Activated CD8-positive, alpha-beta T cell treated with anti-CD3 and anti-CD28 coated beads for 36 hours (primary cell): ENCODE measurements at regions not wholly inside any gene's neighbourhood (a gene's known extent, or its start where the extent isn't known, plus 50 kb on each side); places are given as distances from the start of the nearest gene placed in this dataset.

Experiments
- ATAC-seq: fragments of 200-7000 bp; cut with Tn5 transposase; one replicate; pipeline ENCODE4 v1.10.0; 2021; ENCODE audit warnings: mild to moderate bottlenecking, moderate library complexity
- CTCF ChIA-PET: fragments of 350-600 bp; sonication (Branson Sonifier 250); formaldehyde crosslinking; loops from one replicate; lab custom pipeline; 2021; ENCODE audit warnings: antibody characterized with exemption; lab: Charles Lee
- POLR2A ChIA-PET: fragments of 350-600 bp; sonication (Branson Sonifier 250); formaldehyde crosslinking; loops from one replicate; lab custom pipeline; 2021; ENCODE audit warnings: antibody characterized with exemption; lab: Charles Lee
- DNase-seq: peaks from one replicate; pipeline ENCODE4 v3.0.0-alpha.2; 2020
- H3K27ac Mint-ChIP-seq: one replicate; pipeline ENCODE4 v1.8.0; 2021; ENCODE audit warnings: mild to moderate bottlenecking, mixed read lengths
- H3K27me3 Mint-ChIP-seq: one replicate; pipeline ENCODE4 v1.8.0; 2021; ENCODE audit warnings: mixed read lengths
- H3K36me3 Mint-ChIP-seq: one replicate; pipeline ENCODE4 v1.8.0; 2021; ENCODE audit warnings: low read depth, mixed read lengths
- H3K4me1 Mint-ChIP-seq: one replicate; pipeline ENCODE4 v1.8.0; 2021; ENCODE audit warnings: low read depth, mixed read lengths
- H3K4me3 Mint-ChIP-seq: one replicate; pipeline ENCODE4 v1.8.0; 2021; ENCODE audit warnings: mild to moderate bottlenecking, moderate library complexity, mixed read lengths
- H3K9me3 Mint-ChIP-seq: one replicate; pipeline ENCODE4 v1.8.0; 2021; ENCODE audit warnings: mixed read lengths
- intact Hi-C: fragments of 100-400 bp; cut with micrococcal nuclease; formaldehyde crosslinking; loops from one replicate; pipeline ENCODE4 v1.10.0; 2022
- TF ChIP-seq, protein P1 (sequence below): fragments of 200-600 bp; IDR thresholded peaks from one replicate; pipeline ENCODE4 v1.8.0; 2022; ENCODE audit warnings: antibody characterized with exemption, mild to moderate bottlenecking

DNA sequence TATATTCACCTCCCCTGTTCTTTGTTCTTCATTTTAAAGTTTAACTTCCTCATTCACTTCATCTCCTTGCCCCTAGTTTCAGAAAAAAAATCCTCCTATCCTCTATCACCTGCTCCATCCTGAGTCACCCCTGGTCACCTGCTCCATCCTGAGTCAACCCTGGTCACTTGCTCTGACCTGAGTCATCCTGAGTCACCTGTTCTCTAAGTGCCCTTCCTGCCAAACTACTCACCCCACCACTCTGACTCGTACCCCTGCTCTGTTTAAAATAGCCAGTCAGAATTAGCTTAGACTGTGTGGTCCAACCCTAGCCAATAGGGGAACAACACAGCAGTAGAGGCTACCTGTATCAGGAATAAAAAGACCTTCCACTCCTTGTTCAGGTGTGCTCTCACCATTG is 716.9 kb downstream of the ZBBX start:
- POLR2A ChIA-PET = no interaction called here
- H3K9me3 Mint-ChIP-seq = peaks cover 28% of the 10 kb centered on the region
- TF ChIP-seq, protein P1, sequence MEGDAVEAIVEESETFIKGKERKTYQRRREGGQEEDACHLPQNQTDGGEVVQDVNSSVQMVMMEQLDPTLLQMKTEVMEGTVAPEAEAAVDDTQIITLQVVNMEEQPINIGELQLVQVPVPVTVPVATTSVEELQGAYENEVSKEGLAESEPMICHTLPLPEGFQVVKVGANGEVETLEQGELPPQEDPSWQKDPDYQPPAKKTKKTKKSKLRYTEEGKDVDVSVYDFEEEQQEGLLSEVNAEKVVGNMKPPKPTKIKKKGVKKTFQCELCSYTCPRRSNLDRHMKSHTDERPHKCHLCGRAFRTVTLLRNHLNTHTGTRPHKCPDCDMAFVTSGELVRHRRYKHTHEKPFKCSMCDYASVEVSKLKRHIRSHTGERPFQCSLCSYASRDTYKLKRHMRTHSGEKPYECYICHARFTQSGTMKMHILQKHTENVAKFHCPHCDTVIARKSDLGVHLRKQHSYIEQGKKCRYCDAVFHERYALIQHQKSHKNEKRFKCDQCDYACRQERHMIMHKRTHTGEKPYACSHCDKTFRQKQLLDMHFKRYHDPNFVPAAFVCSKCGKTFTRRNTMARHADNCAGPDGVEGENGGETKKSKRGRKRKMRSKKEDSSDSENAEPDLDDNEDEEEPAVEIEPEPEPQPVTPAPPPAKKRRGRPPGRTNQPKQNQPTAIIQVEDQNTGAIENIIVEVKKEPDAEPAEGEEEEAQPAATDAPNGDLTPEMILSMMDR = no peak
- H3K4me3 Mint-ChIP-seq = no peak overlapping the region
- CTCF ChIA-PET = no interaction called here
- intact Hi-C loops = no loop called here
- H3K4me1 Mint-ChIP-seq = no peaks in the 10 kb centered on the region
- H3K27me3 Mint-ChIP-seq = no peaks in the 10 kb centered on the region
- no peak for ATAC-seq
- no peak overlapping the region for H3K27ac Mint-ChIP-seq
- H3K36me3 Mint-ChIP-seq = no peaks in the 10 kb centered on the region
- no peak for DNase-seq

DNA sequence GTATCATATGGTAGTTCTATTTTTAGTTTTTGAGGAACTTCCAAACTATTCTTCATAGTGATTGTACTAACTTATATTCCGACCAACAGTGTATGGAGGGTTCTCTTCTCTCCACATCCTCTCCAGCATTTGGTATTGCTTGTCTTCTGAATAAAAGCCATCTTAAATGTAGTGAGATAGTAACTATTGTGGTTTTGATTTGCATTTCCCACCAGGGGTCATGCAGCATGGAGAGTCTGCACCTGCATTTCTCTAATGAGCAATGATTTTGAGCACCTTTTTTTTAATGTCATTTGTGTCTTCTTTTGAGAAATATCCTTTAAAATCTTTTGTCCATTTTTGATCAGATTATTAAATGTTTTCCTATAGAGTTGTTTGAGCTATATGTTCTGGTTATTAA is 718.5 kb downstream of the ZBBX start:
- Mint-ChIP-seq H3K27ac (no peak overlapping the region), H3K36me3 (no peaks in the 10 kb centered on the region), H3K27me3 (no peaks in the 10 kb centered on the region), H3K9me3 (peaks cover 28% of the 10 kb centered on the region), H3K4me3 (no peak overlapping the region), H3K4me1 (no peaks in the 10 kb centered on the region)
- TF ChIP-seq, protein P1 = no peak
- ChIA-PET POLR2A (no interaction called here), CTCF (no interaction called here)
- intact Hi-C loops = no loop called here
- DNase-seq (no peak), ATAC-seq (no peak)

DNA sequence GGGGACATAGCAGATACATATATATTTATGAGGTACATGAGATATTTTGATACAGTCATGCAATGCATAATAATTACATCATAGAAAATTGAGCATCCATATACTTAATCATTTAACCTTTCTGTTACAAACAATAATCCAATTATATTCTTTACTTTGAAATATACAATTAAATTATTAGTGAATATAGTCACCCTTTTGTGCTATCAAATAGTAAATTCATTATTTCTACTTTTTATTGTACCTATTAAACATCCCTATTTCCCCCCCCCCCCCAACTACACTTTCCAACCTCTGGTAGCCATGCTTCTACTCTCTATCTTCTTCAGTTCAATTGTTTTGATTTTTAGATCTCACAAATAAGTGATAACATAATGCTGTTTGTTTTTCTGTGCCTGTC is 719.1 kb downstream of the ZBBX start:
- no peak for ATAC-seq
- no peaks in the 10 kb centered on the region for H3K36me3 Mint-ChIP-seq
- intact Hi-C loops = no loop called here
- H3K9me3 Mint-ChIP-seq = peaks cover 26% of the 10 kb centered on the region
- ChIA-PET POLR2A (no interaction called here), CTCF (no interaction called here)
- DNase-seq = no peak
- TF ChIP-seq, protein P1 = no peak
- H3K27me3 Mint-ChIP-seq = no peaks in the 10 kb centered on the region
- H3K4me1 Mint-ChIP-seq = no peaks in the 10 kb centered on the region
- no peak overlapping the region for H3K4me3 Mint-ChIP-seq
- no peak overlapping the region for H3K27ac Mint-ChIP-seq

DNA sequence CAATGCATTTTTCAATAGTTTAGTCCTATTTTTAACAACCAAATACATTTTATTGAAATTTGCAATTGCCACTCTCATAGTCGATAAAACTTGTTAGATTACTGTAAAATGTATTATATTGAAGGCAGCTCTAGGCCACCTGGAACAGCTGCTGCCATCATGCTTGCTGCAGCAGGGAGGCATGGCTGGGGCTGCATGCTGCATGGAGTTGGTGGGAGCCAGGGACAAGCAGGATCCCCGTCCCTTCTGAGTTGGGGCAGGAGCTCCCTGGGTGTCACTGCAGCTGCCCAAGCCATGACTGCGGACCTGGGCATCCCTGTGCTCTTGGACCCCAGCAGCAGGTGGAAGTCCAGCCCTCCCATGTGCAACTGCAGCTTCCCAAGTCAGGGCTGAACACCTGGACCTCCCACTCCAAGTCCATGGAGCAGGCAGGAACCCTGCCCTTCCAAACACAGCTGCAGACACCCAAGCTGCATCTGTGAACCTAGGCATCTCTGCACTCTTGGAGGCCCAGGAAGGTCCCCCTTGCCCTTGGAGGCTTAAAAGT is 742.0 kb downstream of the ZBBX start:
- H3K36me3 Mint-ChIP-seq = no peaks in the 10 kb centered on the region
- TF ChIP-seq, protein P1 = no peak
- ATAC-seq = no peak

DNA sequence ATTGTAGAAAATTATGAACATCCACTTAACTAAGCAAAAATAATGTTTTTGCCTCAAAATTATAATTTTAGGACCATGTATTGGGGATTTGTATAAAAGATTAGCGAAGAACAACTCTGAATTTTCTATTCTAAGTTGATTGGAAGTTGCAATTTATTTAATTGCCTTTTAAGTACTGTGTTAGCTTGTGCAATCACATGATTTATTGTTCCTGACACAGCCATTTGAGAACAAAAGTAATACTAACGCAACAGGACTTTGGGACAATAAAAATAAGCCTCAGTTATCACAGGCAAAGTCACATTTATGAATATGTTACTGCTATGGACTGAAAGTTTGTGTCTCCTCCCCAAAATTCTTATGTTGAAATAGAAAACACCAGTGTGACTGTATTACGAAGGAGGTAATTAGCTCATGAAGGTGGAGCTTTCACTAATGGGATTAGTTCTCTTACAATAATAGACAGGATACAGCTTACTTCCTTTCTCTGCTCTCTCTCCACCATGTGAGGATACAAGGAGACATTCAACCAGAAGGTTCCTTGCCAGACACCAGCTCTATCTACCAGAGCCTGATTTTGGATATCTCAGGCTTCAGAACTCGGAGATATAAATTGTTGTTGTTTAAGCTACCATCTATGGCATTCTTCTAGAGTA is 745.9 kb downstream of the ZBBX start:
- TF ChIP-seq, protein P1 = no peak
- intact Hi-C loops = no loop called here
- Mint-ChIP-seq H3K4me1 (no peaks in the 10 kb centered on the region), H3K27me3 (no peaks in the 10 kb centered on the region), H3K9me3 (peaks cover 10% of the 10 kb centered on the region), H3K36me3 (no peaks in the 10 kb centered on the region), H3K27ac (no peak overlapping the region), H3K4me3 (no peak overlapping the region)
- POLR2A ChIA-PET = no interaction called here
- DNase-seq (no peak), ATAC-seq (no peak)
- CTCF ChIA-PET = no interaction called here

More for the DNA sequence above, 742.0 kb downstream of the ZBBX start:
- ChIA-PET POLR2A (no interaction called here), CTCF (no interaction called here)
- H3K4me1 Mint-ChIP-seq = no peaks in the 10 kb centered on the region
- DNase-seq = no peak
- H3K27me3 Mint-ChIP-seq = no peaks in the 10 kb centered on the region
- H3K27ac Mint-ChIP-seq = no peak overlapping the region
- no peak overlapping the region for H3K4me3 Mint-ChIP-seq
- intact Hi-C loops = no loop called here
- peaks cover 5% of the 10 kb centered on the region for H3K9me3 Mint-ChIP-seq
